Superior temporal gyrus (tissue), 1 donor: ENCODE measurements at regions not wholly inside any gene's neighbourhood (a gene's known extent, or its start where the extent isn't known, plus 50 kb on each side); places are given as distances from the start of the nearest gene placed in this dataset.
"Not testable (repeated sequence)": the region's sequence is repeated elsewhere in the genome, so short reads cannot be mapped to it uniquely, and the experiment has no call there.

Experiments
- DNase-seq: peaks from one replicate; pipeline ENCODE4 v3.0.0-alpha.2; 2016; ENCODE audit errors: extremely low spot score

DNA sequence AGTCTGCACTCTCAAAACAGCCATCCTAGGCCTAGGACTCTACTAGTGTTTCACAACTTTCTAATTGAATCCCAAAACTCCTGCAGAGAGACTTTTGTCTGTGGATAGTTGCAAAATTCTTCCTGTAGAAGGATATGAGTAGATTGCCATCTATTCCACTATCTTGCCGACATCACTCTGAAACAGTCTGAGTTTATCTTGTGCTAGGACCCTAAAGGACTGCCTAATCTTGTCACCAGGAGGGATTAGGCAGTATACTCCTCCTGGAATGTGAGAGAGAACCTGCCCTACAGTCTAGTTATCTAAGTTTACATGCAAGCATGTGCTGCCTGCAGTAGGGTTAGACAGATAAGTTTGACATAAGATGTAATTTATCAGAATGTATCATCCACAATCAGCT, 1646.6 kb upstream of the PCDH7 start:
- DNase-seq, result no peak

DNA sequence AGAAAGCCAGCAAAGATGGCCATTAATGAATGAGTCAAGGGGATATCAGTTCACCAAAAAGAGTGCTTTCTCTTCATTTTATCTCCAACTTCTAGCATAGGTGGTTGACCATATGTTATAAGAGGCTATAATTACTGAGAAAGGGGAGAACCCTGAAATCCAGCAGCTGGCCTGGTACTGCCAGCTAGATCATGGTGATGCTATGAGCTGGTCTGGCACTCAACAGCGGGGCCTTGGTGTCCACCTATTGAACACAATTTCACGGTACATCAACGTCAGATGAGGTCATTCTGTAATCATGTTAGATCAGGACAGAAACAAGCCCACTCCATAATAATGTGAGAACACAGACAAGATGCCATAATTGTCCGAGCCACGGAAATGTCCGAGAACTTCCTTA, 1644.8 kb upstream of the PCDH7 start:
- no peak for DNase-seq

DNA sequence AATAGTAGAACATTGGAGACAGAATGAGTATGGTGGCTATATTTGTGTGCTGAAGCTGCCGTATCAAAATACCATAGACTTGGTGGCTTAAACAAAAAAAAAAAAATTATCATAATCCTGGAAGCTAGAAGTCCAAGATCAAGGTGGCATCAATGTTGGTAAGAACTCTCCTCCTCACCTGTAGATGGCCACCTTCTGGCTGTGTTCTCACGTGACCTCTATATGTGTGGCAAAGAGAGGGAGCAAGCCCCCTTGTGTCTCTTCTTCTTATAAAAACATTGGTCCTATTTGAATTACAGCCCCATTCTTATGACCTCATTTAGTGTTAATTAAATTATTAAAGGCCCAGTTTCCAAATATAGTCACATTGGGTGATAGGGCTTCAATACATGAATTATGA, 1640.9 kb upstream of the PCDH7 start:
- no peak for DNase-seq

DNA sequence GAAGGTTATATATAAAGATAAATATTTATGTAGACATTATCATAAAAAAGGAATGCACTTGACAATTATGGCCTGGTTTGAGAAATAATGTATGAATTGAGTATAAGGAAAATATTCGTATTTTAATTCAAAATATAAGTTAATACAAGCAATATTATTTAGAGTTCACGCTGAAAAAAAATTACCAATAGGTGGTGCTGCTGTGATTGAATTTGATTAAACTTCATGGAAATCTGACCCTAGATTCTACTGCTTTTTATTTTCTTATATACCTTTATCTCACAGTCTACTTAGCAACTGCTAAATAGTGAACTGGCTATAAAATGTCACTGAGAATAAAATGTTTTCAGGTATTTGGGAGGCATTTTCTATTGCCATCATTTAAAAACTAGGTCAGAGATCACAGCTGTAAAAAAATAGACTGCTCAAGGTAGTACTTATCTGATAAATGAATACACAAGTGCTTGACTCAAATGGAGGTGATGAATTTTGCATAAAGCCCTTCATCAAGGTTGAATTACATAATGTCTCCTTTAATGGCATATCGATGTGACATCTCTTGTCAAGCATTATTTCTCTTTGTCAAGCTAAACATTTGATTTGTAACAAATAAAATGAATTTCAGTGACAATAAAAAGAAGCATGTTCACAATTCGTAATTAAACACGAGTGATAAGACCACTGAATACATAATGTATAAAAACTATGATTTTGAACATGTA, 1638.8 kb upstream of the PCDH7 start:
- DNase-seq, result peak; percentile 56

DNA sequence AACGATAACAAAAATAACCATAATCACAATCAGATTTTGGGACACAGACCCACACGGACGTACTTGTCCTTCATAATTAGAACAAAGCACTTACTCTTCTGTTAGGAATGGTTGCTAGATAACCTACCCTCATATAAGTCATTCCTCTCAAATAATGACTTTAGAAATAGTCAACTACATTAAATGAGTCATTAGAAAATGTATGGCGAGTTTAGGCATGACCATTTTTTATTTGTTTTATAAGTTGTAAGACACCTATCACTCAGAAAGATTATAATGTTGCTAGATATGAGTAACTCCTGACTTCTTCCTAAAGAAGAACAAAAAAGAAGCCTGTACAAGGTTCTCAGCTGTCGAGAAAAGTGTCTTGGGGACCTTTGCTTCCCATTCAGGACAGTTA, 1637.5 kb upstream of the PCDH7 start:
- no peak for DNase-seq

DNA sequence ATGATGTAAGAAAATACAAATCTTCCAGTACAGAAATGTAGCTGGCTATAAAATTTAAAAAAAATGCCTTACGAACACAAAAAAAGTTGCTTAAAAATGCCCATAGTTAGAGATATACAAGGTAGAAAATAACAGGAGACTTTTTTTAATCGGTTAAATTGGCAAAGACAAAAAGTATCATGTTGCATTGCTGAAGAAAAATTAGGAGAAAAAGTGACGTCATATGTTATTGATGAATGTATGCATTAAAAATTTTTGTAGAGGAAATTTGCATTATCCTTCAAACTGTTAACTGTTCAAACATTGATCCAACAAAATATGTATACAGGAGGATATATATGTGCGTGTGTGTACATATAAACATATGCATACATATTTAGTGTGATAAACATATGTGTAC, 1634.4 kb upstream of the PCDH7 start:
- DNase-seq, result no peak

DNA sequence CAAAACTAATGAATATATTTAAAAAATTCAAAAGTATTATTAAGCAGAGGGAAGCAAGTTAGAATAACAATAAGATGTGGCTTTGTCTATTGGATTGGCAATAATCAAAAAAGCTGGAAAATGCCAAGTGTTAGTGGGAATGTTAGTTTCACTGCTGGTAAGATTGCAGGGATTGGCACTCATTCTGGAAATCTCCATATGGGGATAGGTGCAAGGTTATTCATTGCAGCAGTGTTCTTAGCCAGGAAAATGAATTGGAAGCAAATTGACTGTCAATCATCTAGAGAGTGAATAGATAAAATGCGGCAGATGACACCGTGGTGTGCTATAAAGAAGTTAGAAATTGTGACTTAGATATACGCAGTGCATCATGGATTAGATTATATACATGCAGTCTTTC, 1615.5 kb upstream of the PCDH7 start:
- no peak for DNase-seq

DNA sequence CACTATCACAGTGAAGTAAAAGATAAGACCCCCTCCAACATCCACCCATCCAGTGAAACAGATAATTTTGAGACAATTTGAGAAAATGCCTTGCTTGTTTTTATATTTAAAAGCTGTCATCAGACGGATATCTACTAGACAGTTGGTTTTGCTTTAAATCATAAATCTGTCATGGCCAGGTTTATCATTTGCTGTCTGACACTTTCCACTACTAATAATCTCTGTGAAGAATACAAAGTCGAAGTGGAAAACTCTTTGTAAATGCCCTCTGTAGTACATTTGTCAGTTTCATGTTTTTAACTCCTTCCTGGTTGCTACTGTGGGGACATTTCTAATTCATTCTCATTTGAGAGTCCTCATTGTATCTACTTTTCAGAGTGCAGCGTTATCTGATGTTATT, 1606.2 kb upstream of the PCDH7 start:
- DNase-seq, result no peak

DNA sequence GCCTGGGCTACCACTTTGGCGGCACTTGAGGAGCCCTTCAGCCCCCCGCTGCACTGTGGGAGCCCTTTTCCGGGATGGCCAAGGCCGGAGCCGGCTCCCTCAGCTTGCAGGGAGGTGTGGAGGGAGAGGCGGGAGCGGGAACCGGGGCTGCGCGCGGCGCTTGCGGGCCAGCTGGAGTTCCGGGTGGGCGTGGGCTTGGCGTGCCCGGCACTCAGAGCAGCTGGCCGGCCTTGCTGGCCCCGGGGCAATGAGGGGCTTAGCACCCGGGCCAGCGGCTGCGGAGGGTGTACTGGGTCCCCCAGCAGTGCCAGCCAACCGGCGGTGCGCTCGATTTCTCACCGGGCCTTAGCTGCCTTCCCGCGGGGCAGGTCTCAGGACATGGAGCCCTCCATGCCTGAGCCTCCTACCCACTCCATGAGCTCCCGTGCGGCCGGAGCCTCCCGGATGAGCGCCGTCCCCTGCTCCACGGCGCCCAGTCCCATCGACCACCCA, 1602.9 kb upstream of the PCDH7 start:
- not testable (repeated sequence) for DNase-seq

DNA sequence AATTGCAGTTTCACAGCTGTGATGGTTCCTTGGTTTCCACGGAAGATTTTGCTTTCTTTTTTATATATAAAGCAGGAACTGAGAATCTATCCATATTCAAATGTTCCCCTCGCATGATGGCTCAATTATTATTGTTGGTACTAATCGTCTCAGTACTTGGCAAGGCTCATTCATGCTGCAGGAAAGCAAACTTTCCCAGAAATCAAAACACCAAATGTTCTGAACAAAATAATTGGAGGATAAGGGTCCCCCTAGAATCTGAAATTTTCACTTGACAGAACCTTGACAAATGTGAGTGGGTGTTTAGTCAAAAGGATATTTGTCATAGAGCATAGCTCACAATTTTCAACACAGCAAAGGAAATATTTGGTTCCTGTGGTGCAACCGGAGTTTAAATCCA, 1598.6 kb upstream of the PCDH7 start:
- DNase-seq, result no peak

DNA sequence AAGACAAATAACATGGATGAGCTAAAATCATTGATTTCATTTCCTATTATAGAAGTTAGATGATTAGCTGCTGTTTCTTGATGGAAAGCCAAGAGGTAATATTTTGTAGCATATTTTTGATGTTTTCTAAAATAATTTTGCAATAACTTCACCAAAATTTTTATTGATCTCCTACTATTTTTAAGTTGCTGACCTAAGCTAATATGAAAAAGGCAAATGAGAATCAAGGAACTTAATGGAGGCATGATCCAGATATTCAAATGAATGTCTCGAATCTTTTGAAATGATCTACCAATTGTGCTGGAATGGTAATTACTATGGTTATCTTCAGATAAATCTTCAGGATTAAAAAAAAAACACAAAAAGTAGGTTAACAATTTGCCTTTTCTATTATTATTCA, 1591.4 kb upstream of the PCDH7 start:
- no peak for DNase-seq

DNA sequence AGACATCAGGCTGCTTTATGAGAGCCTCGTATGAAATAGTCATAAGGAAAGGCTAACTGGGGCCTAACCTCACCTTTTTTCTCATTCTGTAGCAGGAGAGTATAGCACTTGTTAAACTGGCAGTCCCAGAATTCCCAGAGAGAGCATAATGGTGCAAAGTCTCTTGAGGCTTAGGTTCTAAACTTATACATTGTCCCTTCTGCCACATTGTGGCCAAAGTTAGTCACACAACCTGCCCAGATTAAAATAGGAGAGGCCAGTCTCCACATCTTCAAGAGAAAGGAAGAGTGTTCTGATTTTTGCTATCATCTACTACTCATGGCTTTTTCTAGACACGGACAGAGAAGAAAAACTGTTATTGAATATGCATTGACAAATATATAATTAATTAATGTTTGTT, 1588.9 kb upstream of the PCDH7 start:
- no peak for DNase-seq

DNA sequence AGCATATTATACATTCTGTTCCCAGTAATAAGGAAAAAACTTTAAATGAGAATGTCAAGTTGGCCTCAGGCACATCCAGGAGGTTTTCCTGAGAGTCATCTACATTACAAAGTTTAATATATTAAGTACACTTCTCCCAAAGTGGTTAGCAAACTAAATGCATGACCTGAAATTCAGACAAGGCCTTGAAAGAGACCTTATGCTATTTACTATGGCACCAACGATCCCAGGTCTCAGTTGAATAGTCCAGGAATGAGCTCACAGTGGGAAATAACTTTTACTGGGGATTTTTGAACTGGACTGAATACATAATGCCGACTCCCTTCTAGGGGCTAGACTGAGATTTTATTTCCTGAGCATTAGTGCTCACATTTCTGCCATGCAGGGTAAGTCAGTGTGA, 1577.5 kb upstream of the PCDH7 start:
- no peak for DNase-seq

DNA sequence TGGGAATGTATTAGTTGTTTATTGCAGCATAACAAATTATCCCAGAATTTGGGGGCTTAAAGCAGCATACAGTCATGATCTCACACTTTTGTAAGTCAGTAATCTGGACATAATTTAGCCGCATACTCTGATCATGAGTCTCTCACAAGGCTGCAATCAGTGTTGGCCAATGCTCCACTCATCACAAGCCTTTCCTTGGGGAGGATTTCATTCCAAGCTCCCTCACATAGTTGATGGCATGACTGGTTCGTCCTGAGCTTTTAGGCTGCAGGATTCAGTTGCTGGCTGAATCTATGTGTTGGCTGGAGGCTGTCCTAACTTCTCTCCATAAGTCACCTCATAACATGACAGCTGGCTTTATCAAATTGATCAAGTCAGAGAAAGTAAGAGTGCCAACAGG, 1568.6 kb upstream of the PCDH7 start:
- DNase-seq, result no peak

DNA sequence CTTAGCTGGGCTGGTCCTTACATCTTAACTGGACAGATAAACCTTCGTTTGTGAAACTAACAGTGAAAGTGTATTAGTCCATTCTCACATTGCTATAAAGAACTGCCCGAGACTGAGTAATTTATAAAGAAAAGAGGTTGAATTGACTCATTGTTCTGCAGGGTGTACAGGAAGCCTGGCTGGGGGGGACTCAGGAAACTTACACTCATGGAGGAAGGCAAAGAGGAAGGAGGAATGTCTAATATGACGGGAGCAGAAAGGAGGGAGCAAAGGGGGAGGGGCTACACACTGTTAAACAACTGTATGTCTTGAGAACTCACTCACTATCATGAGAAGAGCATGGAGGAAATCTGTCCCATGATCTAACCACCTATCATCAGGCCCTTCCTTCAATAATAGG, 1566.5 kb upstream of the PCDH7 start:
- DNase-seq, result no peak

DNA sequence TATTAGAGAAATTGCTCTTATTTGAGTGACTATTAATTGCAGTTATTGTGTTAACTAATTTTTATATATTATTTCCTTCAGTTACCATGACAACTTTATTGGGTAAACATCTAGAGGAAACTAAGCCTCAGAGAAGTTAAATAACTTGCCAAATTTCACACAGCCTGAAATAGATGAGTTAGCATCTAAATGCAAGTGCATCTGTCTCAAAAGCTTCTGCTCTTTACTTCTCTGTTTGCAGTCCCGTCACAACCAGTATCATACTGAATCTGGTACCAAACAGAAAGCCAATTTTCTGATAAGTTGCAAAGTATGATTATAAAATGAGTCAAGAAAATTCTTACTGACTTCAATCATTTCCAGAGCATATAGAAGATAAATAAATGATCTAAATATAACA, 1544.9 kb upstream of the PCDH7 start:
- no peak for DNase-seq

DNA sequence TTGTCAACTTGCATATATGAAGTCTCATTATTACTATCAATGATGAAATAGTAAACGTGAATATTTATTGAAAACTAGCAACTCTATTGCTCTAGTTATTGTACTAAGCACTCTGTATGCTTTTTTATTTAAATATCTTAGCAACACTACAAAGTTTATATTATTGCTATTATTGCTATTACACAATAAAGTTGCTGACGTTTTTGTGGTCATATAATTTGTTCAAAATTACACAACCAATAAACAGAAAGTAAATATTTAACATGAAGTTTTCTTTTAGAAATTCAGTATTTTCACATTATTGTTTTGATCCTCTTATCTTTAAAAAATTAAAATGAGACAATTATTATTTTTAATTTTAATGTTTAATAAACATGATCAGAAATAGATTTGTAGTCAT, 1521.1 kb upstream of the PCDH7 start:
- DNase-seq, result no peak

DNA sequence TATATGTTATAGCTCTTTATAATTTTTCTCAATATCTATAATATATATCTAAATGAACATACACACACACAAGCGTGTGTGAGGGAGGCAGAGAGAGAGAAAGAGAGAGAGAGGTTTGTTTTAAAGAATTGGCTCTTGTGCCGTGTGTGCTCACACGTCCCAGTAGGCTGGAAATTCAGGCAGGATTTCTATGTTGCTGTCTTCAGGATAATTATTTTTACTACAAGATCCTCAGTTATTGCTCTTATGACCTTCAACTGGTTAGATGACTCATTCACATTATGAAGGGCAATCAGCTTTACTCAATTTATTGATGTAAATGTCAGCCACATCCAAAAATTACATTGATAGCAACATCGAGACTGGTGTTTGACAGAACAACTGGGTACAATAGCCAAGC, 1520.7 kb upstream of the PCDH7 start:
- DNase-seq, result no peak

DNA sequence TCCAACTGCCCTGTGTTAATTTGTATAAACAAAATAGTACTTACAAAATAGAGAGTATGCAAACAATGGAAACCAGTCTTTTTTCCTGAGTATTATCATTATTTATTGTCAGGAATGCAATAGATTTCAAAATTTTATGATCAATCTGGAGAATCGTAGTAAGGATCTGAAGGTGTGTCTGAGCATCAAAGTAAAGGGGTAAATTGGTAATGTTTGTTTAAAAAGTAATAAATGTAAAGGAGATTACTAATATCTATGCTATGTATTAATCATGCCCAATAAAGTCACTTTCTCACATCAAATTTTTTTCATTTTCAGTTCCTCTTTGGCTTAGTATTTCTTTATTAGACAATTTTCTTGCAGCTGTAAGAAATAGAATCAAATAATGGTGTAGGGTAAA, 1507.1 kb upstream of the PCDH7 start:
- DNase-seq, result no peak

DNA sequence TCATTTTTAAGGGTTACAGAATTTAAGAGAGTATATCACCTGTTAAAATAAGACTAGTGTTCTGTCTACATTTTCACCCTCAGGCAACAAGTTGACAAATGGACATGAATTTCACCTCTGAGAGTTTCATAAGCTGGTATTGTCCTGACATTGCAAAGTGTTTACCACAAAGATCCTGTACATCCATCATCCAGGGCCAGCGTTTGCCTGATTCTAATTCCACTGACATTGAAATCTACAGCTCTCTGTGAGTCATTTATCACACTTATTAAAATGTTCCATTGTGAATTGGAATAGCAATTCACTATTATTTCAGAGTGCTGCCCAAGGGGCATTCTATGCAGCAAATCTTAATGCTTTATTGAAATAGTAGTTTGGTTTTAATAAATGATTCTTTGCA, 1499.4 kb upstream of the PCDH7 start:
- no peak for DNase-seq

DNA sequence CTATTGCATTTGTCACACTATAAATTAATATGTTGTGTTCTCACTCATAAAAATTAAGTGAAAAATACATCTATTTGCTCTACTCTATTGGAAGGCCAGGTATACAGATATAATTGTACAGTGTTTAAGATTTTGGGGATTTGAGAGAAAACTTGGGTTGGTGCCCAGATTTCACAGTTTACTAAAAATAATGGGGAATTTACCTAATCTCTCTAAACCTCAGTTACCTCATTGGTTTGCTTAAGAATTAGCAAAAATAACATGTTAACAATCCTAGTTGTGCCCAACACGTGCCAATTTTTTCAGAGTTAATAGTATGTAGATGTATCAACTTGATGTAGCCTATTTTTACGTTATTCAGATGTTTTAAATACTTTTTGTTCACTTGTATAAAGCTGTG, 1495.3 kb upstream of the PCDH7 start:
- no peak for DNase-seq

DNA sequence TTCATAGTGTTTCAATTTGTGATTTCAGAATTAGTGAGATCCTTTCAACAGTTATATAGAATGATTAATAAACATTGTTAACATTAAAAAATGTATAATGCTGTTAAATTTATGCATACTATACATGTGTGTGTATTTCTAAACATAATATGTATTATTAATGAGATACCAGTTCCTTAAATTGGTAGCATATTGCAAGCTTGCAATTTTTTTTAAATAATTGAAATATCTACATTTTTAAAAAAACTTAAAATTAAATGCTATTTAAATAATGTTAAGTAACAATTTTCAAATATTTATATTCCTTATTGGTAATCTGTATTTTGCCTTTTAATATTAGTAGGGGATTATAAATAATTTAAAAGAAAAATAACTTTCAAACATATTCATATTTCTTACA, 1479.5 kb upstream of the PCDH7 start:
- no peak for DNase-seq

DNA sequence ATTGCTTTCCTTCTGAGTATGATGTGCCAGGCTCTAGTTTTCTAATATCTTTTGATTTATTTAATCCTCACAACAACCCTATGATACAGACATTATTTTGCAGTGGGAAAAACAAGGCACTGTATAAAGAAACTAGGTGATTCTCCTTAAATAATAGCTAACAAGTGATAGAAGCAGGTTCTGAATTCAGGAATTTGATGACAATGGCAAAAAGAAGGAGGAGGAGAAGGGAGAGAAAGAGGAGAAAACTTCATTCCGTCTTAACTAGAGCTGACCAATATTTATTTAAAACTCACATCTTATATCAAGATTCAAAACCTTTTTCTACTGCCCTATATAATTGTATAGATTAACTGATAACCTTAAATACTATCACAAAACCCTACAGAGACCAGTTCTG, 1477.1 kb upstream of the PCDH7 start:
- no peak for DNase-seq

DNA sequence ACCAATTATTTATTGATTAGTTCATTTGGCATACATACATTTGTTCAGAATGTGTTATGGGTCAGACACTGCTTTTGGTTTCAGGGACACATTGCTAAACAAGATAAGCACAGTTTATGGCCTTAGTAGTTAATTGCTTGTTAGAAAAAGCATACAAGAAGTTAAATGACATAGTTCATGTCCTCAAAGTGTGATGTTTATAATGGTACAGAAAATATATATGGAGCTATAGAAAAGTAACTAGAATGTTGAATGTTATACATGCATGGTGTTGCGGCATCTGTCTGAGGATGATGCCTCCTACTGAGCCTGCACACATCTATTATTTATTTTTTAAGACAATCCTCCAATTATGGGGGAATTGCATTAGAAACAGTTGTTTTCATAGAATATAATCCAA, 1476.3 kb upstream of the PCDH7 start:
- no peak for DNase-seq
